ENCODE measurements at regions not wholly inside any gene's neighbourhood (a gene's known extent, or its start where the extent isn't known, plus 50 kb on each side); places are given as distances from the start of the nearest gene placed in this dataset.
A peak's percentile ranks its signal among the peaks of the same experiment; 100 is the strongest.

DNA sequence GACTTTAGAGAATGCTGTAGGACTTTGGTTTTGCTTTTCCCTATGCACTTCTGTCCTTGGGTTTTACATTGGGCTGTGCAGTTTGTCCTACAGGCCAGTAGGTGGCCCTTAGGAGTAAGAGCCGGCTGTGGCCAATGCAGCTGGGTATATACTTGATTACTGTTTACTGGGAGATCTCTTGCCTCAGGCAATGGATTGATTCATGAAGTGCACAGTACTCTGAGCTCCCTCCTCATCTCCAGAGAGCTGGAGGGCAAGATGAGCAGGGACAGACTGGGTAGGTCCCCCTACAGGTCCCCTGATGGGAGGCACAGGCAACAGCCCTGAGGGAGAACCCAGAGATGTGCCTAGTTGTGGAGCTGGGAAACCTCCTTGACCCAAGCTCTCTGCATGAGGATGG lies 103.8 kb upstream of the QRFPR start:
- no peak overlapping the region for H2BK15ac ChIP-seq (ENCODE audit: low read length)
- no peak overlapping the region for H4K91ac ChIP-seq (ENCODE audit: low read depth, low read length, poor library complexity)
- H3K36me3 ChIP-seq (replicated peaks in 1 of 2; ENCODE audit: control insufficient read depth in 2 of 2, insufficient read depth in 2 of 2, low read length in 2 of 2) = no peaks in the 10 kb centered on the region
- peak overlapping the region; percentile 61 for H2AFZ ChIP-seq (ENCODE audit: low read length)
- H3K4me1 ChIP-seq (ENCODE audit: control insufficient read depth in 2 of 2, insufficient read depth in 1 of 2, low read depth in 1 of 2, low read length in 2 of 2) = no peaks in the 10 kb centered on the region
- no peak overlapping the region for H3K27ac ChIP-seq (replicated peaks; ENCODE audit: low read length)
- H3K18ac ChIP-seq (ENCODE audit: low read length) = no peak overlapping the region
- no peak overlapping the region for H2BK5ac ChIP-seq (ENCODE audit: low read length)
- no peak overlapping the region for H2BK12ac ChIP-seq (ENCODE audit: low read length)
- no peak overlapping the region for H3K14ac ChIP-seq (ENCODE audit: low read length)
- no peaks in the 10 kb centered on the region for H3K79me1 ChIP-seq (ENCODE audit: low read depth, low read length)
- H4K8ac ChIP-seq (ENCODE audit: low read depth, low read length) = no peak overlapping the region
- WGBS, 2 donors (ENCODE audit: extremely low coverage in 2 of 2, insufficient read length in 2 of 2, insufficient replicate concordance in 1 of 2) = no CpG with 5 or more reads among the region's 1 CpG
- no peak overlapping the region for H3K4me3 ChIP-seq (ENCODE audit: low read length in 2 of 2)
- no peak overlapping the region for H2BK120ac ChIP-seq (ENCODE audit: low read depth, low read length)
- H3K9me3 ChIP-seq (replicated peaks in 1 of 2; ENCODE audit: control insufficient read depth in 2 of 2, insufficient read depth in 1 of 2, low read depth in 1 of 2, low read length in 2 of 2) = peaks cover 2 to 9% of the 10 kb centered on the region in 2 donors
- no peak overlapping the region for H3K4ac ChIP-seq (ENCODE audit: low read length)
- peak; percentile 8 for DNase-seq (ENCODE audit: low spot score)
- no peak overlapping the region for H3K23ac ChIP-seq (ENCODE audit: low read depth, low read length, poor library complexity)
- H3K9ac ChIP-seq (ENCODE audit: low read depth, low read length, poor library complexity) = no peak overlapping the region
- H3K27me3 ChIP-seq (ENCODE audit: control insufficient read depth in 3 of 3, insufficient read depth in 3 of 3, low read depth in 1 of 3, low read length in 3 of 3) = no peaks in the 10 kb centered on the region
- no peak overlapping the region for H3K4me2 ChIP-seq (ENCODE audit: insufficient read depth, low read length, poor library complexity, severe bottlenecking)
- H2AK5ac ChIP-seq (ENCODE audit: low read depth, low read length) = no peak overlapping the region

DNA sequence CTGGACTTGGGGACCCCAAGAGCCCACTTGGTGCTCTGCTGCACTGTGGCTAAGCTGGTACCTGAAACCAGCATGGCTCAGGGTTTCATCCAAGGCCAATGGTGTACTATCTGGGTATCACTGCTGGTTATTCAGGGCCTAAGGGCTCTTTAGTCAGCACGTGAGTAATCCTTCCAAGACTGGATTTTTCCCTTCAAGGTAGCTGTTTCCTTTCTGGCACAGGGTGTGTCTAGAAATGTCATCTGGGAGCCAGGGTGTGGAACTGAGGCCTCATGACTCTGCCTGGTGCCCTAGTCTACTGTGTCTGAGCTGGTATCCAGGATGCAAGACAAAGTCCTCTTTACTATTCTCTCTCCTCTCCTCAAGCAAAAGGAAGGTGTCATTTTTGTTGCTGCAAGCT lies 99.0 kb upstream of the QRFPR start:
- no CpG with 5 or more reads among the region's 1 CpG for WGBS, 2 donors (ENCODE audit: extremely low coverage in 2 of 2, insufficient read length in 2 of 2, insufficient replicate concordance in 1 of 2)

DNA sequence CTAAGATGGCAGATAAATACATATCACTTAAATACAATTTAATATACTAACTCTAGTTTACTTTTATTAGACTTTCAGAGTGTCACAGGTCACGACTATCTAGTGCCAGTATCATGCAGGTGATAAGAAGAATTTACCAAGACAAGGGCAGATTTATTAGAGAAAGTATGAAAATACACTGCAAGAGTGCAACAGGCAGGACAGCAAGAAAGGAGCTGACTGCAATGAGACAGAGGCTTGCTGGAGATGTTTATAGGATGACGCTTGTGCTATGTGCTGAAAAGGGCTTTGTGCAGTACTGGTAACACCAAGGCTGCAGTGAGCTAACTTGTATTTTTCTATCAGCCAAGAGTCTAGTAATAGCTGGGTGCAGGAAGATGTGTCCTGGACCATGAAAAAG lies 96.7 kb upstream of the QRFPR start:
- Histone ChIP-seq H2BK15ac (ENCODE audit: low read length) (no peak overlapping the region), H4K91ac (ENCODE audit: low read depth, low read length, poor library complexity) (no peak overlapping the region), H2AFZ (ENCODE audit: low read length) (no peak overlapping the region), H3K4me3 (ENCODE audit: low read length in 2 of 2) (no peak overlapping the region), H3K27me3 (ENCODE audit: control insufficient read depth in 3 of 3, insufficient read depth in 3 of 3, low read depth in 1 of 3, low read length in 3 of 3) (no peaks in the 10 kb centered on the region), H3K14ac (ENCODE audit: low read length) (no peak overlapping the region), H2BK12ac (ENCODE audit: low read length) (no peak overlapping the region), H3K79me1 (ENCODE audit: low read depth, low read length) (no peaks in the 10 kb centered on the region), H2AK5ac (ENCODE audit: low read depth, low read length) (no peak overlapping the region), H3K27ac (replicated peaks; ENCODE audit: low read length) (no peak overlapping the region), H2BK120ac (ENCODE audit: low read depth, low read length) (no peak overlapping the region), H3K36me3 (replicated peaks in 1 of 2; ENCODE audit: control insufficient read depth in 2 of 2, insufficient read depth in 2 of 2, low read length in 2 of 2) (no peaks in the 10 kb centered on the region), H3K9ac (ENCODE audit: low read depth, low read length, poor library complexity) (no peak overlapping the region), H3K9me3 (replicated peaks in 1 of 2; ENCODE audit: control insufficient read depth in 2 of 2, insufficient read depth in 1 of 2, low read depth in 1 of 2, low read length in 2 of 2) (no peaks in the 10 kb centered on the region), H3K4me2 (ENCODE audit: insufficient read depth, low read length, poor library complexity, severe bottlenecking) (no peak overlapping the region), H3K4me1 (ENCODE audit: control insufficient read depth in 2 of 2, insufficient read depth in 1 of 2, low read depth in 1 of 2, low read length in 2 of 2) (no peaks in the 10 kb centered on the region), H3K18ac (ENCODE audit: low read length) (no peak overlapping the region), H2BK5ac (ENCODE audit: low read length) (no peak overlapping the region), H4K8ac (ENCODE audit: low read depth, low read length) (no peak overlapping the region), H3K23ac (ENCODE audit: low read depth, low read length, poor library complexity) (no peak overlapping the region), H3K4ac (ENCODE audit: low read length) (no peak overlapping the region)
- DNase-seq (ENCODE audit: low spot score) = no peak
- no CpG with 5 or more reads among the region's 2 CpGs for WGBS, 2 donors (ENCODE audit: extremely low coverage in 2 of 2, insufficient read length in 2 of 2, insufficient replicate concordance in 1 of 2)

More for the DNA sequence above, 99.0 kb upstream of the QRFPR start:
- Histone ChIP-seq H3K4me1 (ENCODE audit: control insufficient read depth in 2 of 2, insufficient read depth in 1 of 2, low read depth in 1 of 2, low read length in 2 of 2) (no peaks in the 10 kb centered on the region), H3K23ac (ENCODE audit: low read depth, low read length, poor library complexity) (no peak overlapping the region), H2AK5ac (ENCODE audit: low read depth, low read length) (no peak overlapping the region), H3K14ac (ENCODE audit: low read length) (no peak overlapping the region), H3K79me1 (ENCODE audit: low read depth, low read length) (no peaks in the 10 kb centered on the region), H4K91ac (ENCODE audit: low read depth, low read length, poor library complexity) (no peak overlapping the region), H3K4me3 (ENCODE audit: low read length in 2 of 2) (no peak overlapping the region), H3K9me3 (replicated peaks in 1 of 2; ENCODE audit: control insufficient read depth in 2 of 2, insufficient read depth in 1 of 2, low read depth in 1 of 2, low read length in 2 of 2) (peaks cover 2% of the 10 kb centered on the region in 2 donors), H2BK12ac (ENCODE audit: low read length) (no peak overlapping the region), H2BK15ac (ENCODE audit: low read length) (no peak overlapping the region), H3K4me2 (ENCODE audit: insufficient read depth, low read length, poor library complexity, severe bottlenecking) (no peak overlapping the region), H3K36me3 (replicated peaks in 1 of 2; ENCODE audit: control insufficient read depth in 2 of 2, insufficient read depth in 2 of 2, low read length in 2 of 2) (no peaks in the 10 kb centered on the region), H4K8ac (ENCODE audit: low read depth, low read length) (no peak overlapping the region), H2BK120ac (ENCODE audit: low read depth, low read length) (no peak overlapping the region), H3K27me3 (ENCODE audit: control insufficient read depth in 3 of 3, insufficient read depth in 3 of 3, low read depth in 1 of 3, low read length in 3 of 3) (no peaks in the 10 kb centered on the region), H3K9ac (ENCODE audit: low read depth, low read length, poor library complexity) (no peak overlapping the region), H3K27ac (replicated peaks; ENCODE audit: low read length) (no peak overlapping the region), H3K18ac (ENCODE audit: low read length) (no peak overlapping the region), H2BK5ac (ENCODE audit: low read length) (no peak overlapping the region), H3K4ac (ENCODE audit: low read length) (no peak overlapping the region), H2AFZ (ENCODE audit: low read length) (no peak overlapping the region)
- DNase-seq (ENCODE audit: low spot score) = no peak

DNA sequence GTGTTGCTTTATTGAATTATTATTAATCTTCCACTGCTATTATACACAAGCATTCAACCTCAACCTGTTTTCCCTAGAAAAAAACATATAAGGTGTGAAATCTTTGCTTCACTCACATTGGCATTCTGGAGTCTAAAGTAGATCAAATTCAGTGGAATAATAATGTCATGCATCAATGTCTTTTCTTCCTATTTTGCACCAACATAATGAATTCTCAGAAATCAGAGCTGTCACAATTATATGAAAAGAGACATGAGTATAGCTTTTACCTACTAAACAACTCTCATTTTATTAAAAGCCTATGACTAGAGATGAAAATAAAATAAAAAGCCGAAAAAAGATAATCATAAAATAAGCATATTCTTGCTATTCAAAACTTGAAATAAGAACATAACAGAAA lies 96.3 kb upstream of the QRFPR start:
- H2BK15ac ChIP-seq (ENCODE audit: low read length) = no peak overlapping the region
- H3K79me1 ChIP-seq (ENCODE audit: low read depth, low read length) = no peaks in the 10 kb centered on the region
- no peaks in the 10 kb centered on the region for H3K9me3 ChIP-seq (replicated peaks in 1 of 2; ENCODE audit: control insufficient read depth in 2 of 2, insufficient read depth in 1 of 2, low read depth in 1 of 2, low read length in 2 of 2)
- H3K4me1 ChIP-seq (ENCODE audit: control insufficient read depth in 2 of 2, insufficient read depth in 1 of 2, low read depth in 1 of 2, low read length in 2 of 2) = no peaks in the 10 kb centered on the region
- no peak overlapping the region for H4K91ac ChIP-seq (ENCODE audit: low read depth, low read length, poor library complexity)
- H3K27ac ChIP-seq (replicated peaks; ENCODE audit: low read length) = no peak overlapping the region
- no peak overlapping the region for H2AFZ ChIP-seq (ENCODE audit: low read length)
- H3K27me3 ChIP-seq (ENCODE audit: control insufficient read depth in 3 of 3, insufficient read depth in 3 of 3, low read depth in 1 of 3, low read length in 3 of 3) = no peaks in the 10 kb centered on the region
- no peak overlapping the region for H2BK12ac ChIP-seq (ENCODE audit: low read length)
- no peaks in the 10 kb centered on the region for H3K36me3 ChIP-seq (replicated peaks in 1 of 2; ENCODE audit: control insufficient read depth in 2 of 2, insufficient read depth in 2 of 2, low read length in 2 of 2)
- no CpG with 5 or more reads among the region's 1 CpG for WGBS, 2 donors (ENCODE audit: extremely low coverage in 2 of 2, insufficient read length in 2 of 2, insufficient replicate concordance in 1 of 2)
- no peak overlapping the region for H2BK120ac ChIP-seq (ENCODE audit: low read depth, low read length)
- DNase-seq (ENCODE audit: low spot score) = no peak
- H2AK5ac ChIP-seq (ENCODE audit: low read depth, low read length) = no peak overlapping the region
- no peak overlapping the region for H3K4me2 ChIP-seq (ENCODE audit: insufficient read depth, low read length, poor library complexity, severe bottlenecking)
- H3K9ac ChIP-seq (ENCODE audit: low read depth, low read length, poor library complexity) = no peak overlapping the region
- H3K4ac ChIP-seq (ENCODE audit: low read length) = no peak overlapping the region
- H3K18ac ChIP-seq (ENCODE audit: low read length) = no peak overlapping the region
- H2BK5ac ChIP-seq (ENCODE audit: low read length) = no peak overlapping the region
- no peak overlapping the region for H3K23ac ChIP-seq (ENCODE audit: low read depth, low read length, poor library complexity)
- H3K4me3 ChIP-seq (ENCODE audit: low read length in 2 of 2) = no peak overlapping the region
- no peak overlapping the region for H3K14ac ChIP-seq (ENCODE audit: low read length)
- no peak overlapping the region for H4K8ac ChIP-seq (ENCODE audit: low read depth, low read length)

Measured in neuronal stem cell (in vitro differentiated cells).